ENCODE measurements at regions not wholly inside any gene's neighbourhood (a gene's known extent, or its start where the extent isn't known, plus 50 kb on each side); places are given as distances from the start of the nearest gene placed in this dataset.

GRCh38 chr9:6123416-6123815, 92.2 kb upstream of the IL33 start:
- no peak overlapping the region for H3K4me3 ChIP-seq (ENCODE audit: low read depth, low read length)
- no peak for TF ChIP-seq CTCF (IDR thresholded peaks at IDR 0.05; ENCODE audit: control insufficient read depth, extremely low read depth, insufficient read depth)
- DNase-seq (ENCODE audit: low read depth) = no peak

GRCh38 chr9:6121707-6122106, 93.9 kb upstream of the IL33 start:
- DNase-seq (ENCODE audit: low read depth) = no peak

GRCh38 chr9:6114424-6114823, 99.0 kb upstream of the RANBP6 start:
- no peak for DNase-seq (ENCODE audit: low read depth)
- H3K4me3 ChIP-seq (ENCODE audit: low read depth, low read length) = no peak overlapping the region

More at GRCh38 chr9:6121707-6122106, 93.9 kb upstream of the IL33 start:
- no peak for TF ChIP-seq CTCF (IDR thresholded peaks at IDR 0.05; ENCODE audit: control insufficient read depth, extremely low read depth, insufficient read depth)
- H3K4me3 ChIP-seq (ENCODE audit: low read depth, low read length) = no peak overlapping the region

GRCh38 chr9:6113819-6114218, 98.4 kb upstream of the RANBP6 start:
- DNase-seq (ENCODE audit: low read depth) = no peak
- no peak overlapping the region for H3K4me3 ChIP-seq (ENCODE audit: low read depth, low read length)
- TF ChIP-seq CTCF (IDR thresholded peaks at IDR 0.05; ENCODE audit: control insufficient read depth, extremely low read depth, insufficient read depth) = no peak

More at GRCh38 chr9:6114424-6114823, 99.0 kb upstream of the RANBP6 start:
- TF ChIP-seq CTCF (IDR thresholded peaks at IDR 0.05; ENCODE audit: control insufficient read depth, extremely low read depth, insufficient read depth) = no peak

- no peak for DNase-seq (ENCODE audit: low read depth)
- no peak overlapping the region for H3K4me3 ChIP-seq (ENCODE audit: low read depth, low read length)
- TF ChIP-seq CTCF (IDR thresholded peaks at IDR 0.05; ENCODE audit: control insufficient read depth, extremely low read depth, insufficient read depth) = no peak
These were observed 97.9 kb upstream of the RANBP6 start for GRCh38 chr9:6113312-6113711.

GRCh38 chr9:6109986-6110385, 94.6 kb upstream of the RANBP6 start:
- no peak for TF ChIP-seq CTCF (IDR thresholded peaks at IDR 0.05; ENCODE audit: control insufficient read depth, extremely low read depth, insufficient read depth)
- H3K4me3 ChIP-seq (ENCODE audit: low read depth, low read length) = no peak overlapping the region
- DNase-seq (ENCODE audit: low read depth) = no peak

- no peak for DNase-seq (ENCODE audit: low read depth)
- TF ChIP-seq CTCF (IDR thresholded peaks at IDR 0.05; ENCODE audit: control insufficient read depth, extremely low read depth, insufficient read depth) = no peak
- no peak overlapping the region for H3K4me3 ChIP-seq (ENCODE audit: low read depth, low read length)
These were observed 94.1 kb upstream of the RANBP6 start for GRCh38 chr9:6109571-6109970.
